GM12878 (cell line): ENCODE measurements at regions not wholly inside any gene's neighbourhood (a gene's known extent, or its start where the extent isn't known, plus 50 kb on each side); places are given as distances from the start of the nearest gene placed in this dataset.

Experiments used
- ATF7 ChIP-seq: fragments of 450-650 bp; IDR thresholded peaks from 2 replicates; pipeline ENCODE4 v1.6.1; 2016; ENCODE audit warnings: low read depth, mild to moderate bottlenecking
- YY1 ChIP-seq: IDR thresholded peaks from 2 replicates; pipeline ENCODE4 v1.6.1; 2011; ENCODE audit warnings: low read depth, mild to moderate bottlenecking, low read length
- TF ChIP-seq, protein P1 (sequence below), 3 experiments: IDR thresholded peaks in 2 of 3; conservative IDR thresholded peaks in 1 of 3; 2 replicates each; pipeline ENCODE4 v1.5.1; 2011; ENCODE audit warnings: low read depth in 3 of 3, low read length in 3 of 3, mild to moderate bottlenecking in 3 of 3, control low read depth in 2 of 3, moderate library complexity in 2 of 3, inconsistent platforms in 1 of 3, mixed read lengths in 1 of 3; ENCODE audit not compliant: control insufficient read depth in 2 of 3, insufficient read depth in 1 of 3; ENCODE audit errors: extremely low read depth in 1 of 3

DNA sequence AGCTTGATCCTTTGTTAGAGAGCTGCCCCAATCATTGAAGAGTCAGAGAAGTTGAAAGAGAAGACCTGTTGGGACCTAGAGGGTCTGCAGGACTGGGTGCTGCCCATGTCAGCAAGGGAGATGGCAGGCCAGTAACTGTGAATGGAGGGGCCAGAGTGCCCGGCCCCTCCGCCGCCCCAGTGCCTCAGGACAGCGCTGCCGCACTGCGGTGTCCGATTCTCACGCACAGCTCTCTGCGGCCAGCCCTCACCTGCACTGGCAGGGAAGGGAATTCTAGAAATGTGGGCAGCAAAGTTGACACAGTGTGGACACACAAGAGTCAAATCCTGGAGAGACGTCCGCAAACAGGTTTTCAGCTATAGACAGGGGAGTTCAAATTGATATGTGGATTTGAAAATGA is 373.5 kb downstream of the TCERG1L start:
- TF ChIP-seq YY1 (no peak), ATF7 (no peak)
- TF ChIP-seq, protein P1, sequence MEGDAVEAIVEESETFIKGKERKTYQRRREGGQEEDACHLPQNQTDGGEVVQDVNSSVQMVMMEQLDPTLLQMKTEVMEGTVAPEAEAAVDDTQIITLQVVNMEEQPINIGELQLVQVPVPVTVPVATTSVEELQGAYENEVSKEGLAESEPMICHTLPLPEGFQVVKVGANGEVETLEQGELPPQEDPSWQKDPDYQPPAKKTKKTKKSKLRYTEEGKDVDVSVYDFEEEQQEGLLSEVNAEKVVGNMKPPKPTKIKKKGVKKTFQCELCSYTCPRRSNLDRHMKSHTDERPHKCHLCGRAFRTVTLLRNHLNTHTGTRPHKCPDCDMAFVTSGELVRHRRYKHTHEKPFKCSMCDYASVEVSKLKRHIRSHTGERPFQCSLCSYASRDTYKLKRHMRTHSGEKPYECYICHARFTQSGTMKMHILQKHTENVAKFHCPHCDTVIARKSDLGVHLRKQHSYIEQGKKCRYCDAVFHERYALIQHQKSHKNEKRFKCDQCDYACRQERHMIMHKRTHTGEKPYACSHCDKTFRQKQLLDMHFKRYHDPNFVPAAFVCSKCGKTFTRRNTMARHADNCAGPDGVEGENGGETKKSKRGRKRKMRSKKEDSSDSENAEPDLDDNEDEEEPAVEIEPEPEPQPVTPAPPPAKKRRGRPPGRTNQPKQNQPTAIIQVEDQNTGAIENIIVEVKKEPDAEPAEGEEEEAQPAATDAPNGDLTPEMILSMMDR (IDR thresholded peaks at IDR 0.05 in 2 of 3, conservative IDR thresholded peaks at IDR 0.05 in 1 of 3; ENCODE audit: control insufficient read depth in 2 of 3, extremely low read depth in 1 of 3, insufficient read depth in 1 of 3, low read depth in 3 of 3, low read length in 3 of 3): no peak
